OCI-LY3 (cell line): ENCODE measurements at regions not wholly inside any gene's neighbourhood (a gene's known extent, or its start where the extent isn't known, plus 50 kb on each side); places are given as distances from the start of the nearest gene placed in this dataset.

Experiments
- H2AFZ ChIP-seq: fragments of 200-600, 300-600 bp; shearing (Covaris generic); 2 replicates; pipeline ENCODE4 v1.6.0; 2014; ENCODE audit warnings: antibody characterized with exemption, low read depth, low read length
- H3K27ac ChIP-seq: fragments of 200-600, 300-600 bp; sonication (generic); 2 replicates; pipeline ENCODE4 v1.5.1; 2014; ENCODE audit warnings: mild to moderate bottlenecking, low read length, moderate library complexity, mixed read lengths
- H3K27me3 ChIP-seq: fragments of 200-600, 300-600 bp; sonication (generic); 2 replicates; pipeline ENCODE4 v1.6.1; 2014; ENCODE audit warnings: low read depth, low read length, mixed read lengths
- H3K36me3 ChIP-seq: fragments of 200-600, 300-600 bp; sonication (generic); replicated peaks from 2 replicates; pipeline ENCODE3; 2014; ENCODE audit warnings: low read depth, low read length, mixed read lengths
- H3K4me1 ChIP-seq: fragments of 300-600, 200-600 bp; sonication (generic); 2 replicates; pipeline ENCODE4 v1.6.1; 2014; ENCODE audit warnings: low read length, mixed read lengths
- H3K4me2 ChIP-seq: fragments of 200-600, 300-600 bp; sonication (generic); 2 replicates; pipeline ENCODE4 v1.6.1; 2014; ENCODE audit warnings: low read length, mixed read lengths
- H3K4me3 ChIP-seq: fragments of 300-600, 200-600 bp; sonication (generic); 2 replicates; pipeline ENCODE4 v1.5.1; 2014; ENCODE audit warnings: antibody characterized with exemption, mild to moderate bottlenecking, low read length, moderate library complexity
- H3K79me2 ChIP-seq: fragments of 300-600, 200-600 bp; shearing (Covaris generic); 2 replicates; pipeline ENCODE4 v1.6.1; 2014; ENCODE audit warnings: mild to moderate bottlenecking, low read length, mixed read lengths
- H3K9ac ChIP-seq: fragments of 300-600, 200-600 bp; shearing (Covaris generic); 2 replicates; pipeline ENCODE4 v1.6.0; 2014; ENCODE audit warnings: mild to moderate bottlenecking, low read length, moderate library complexity
- H3K9me3 ChIP-seq: fragments of 200-600, 300-600 bp; shearing (Covaris generic); 2 replicates; pipeline ENCODE4 v1.6.1; 2014; ENCODE audit warnings: low read length, mixed read lengths; ENCODE audit not compliant: insufficient read depth
- H4K20me1 ChIP-seq: fragments of 200-600, 300-600 bp; sonication (generic); 2 replicates; pipeline ENCODE4 v1.6.1; 2016; ENCODE audit warnings: low read length, mixed read lengths; ENCODE audit not compliant: insufficient read depth
- CTCF ChIP-seq: fragments of 200-600, 300-600 bp; sonication (generic); IDR thresholded peaks from 2 replicates; pipeline ENCODE4 v1.5.1; 2014; ENCODE audit warnings: antibody characterized with exemption, low read length, low read depth
- EZH2phosphoT487 ChIP-seq: fragments of 200-600 bp; shearing (Covaris generic); IDR thresholded peaks from 2 replicates; pipeline ENCODE4 v1.6.1; 2018; ENCODE audit warnings: antibody characterized with exemption, mixed run types, low read depth

- Histone ChIP-seq H3K36me3 (no peaks in the 10 kb centered on the region), H2AFZ (no peak overlapping the region; the same call in 1 of the 2 replicates), H3K4me2 (no peak overlapping the region), H3K27me3 (no peaks in the 10 kb centered on the region), H3K9ac (no peak overlapping the region), H3K79me2 (no peaks in the 10 kb centered on the region), H3K27ac (no peak overlapping the region), H4K20me1 (no peaks in the 10 kb centered on the region), H3K4me1 (peaks cover 30% of the 10 kb centered on the region), H3K4me3 (no peak overlapping the region), H3K9me3 (no peaks in the 10 kb centered on the region)
- no peak for TF ChIP-seq CTCF
These were observed 112.2 kb upstream of the HGF start for GRCh38 chr7:81882086-81882485.

- H3K79me2 ChIP-seq, result no peaks in the 10 kb centered on the region
These were observed 108.0 kb upstream of the HGF start for GRCh38 chr7:81877890-81878289.

DNA sequence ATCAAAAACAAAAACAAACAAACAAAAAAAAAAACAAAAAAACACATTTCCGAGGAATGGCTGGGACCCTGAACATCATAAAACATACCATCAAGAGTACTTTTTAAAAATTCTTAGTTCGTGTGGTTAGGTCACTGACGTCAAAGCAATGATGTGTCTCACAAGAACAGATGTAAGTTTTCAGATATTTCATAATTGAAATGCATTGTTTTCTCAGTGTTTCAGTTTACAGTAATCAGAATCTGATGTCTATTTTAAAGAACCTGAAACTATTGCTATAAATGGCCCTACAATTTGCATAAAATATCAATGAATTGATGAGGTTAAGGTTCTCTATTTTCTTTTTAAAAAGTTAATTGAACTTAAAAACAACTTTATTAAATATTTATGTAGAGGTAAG is 103.7 kb upstream of the HGF start:
- no peaks in the 10 kb centered on the region for H3K36me3 ChIP-seq
- no peaks in the 10 kb centered on the region for H4K20me1 ChIP-seq
- H2AFZ ChIP-seq, result no peak overlapping the region
- H3K4me1 ChIP-seq, result peaks cover 8% of the 10 kb centered on the region; the same call in 1 of the 2 replicates
- no peak overlapping the region for H3K4me2 ChIP-seq
- H3K27me3 ChIP-seq, result no peaks in the 10 kb centered on the region
- TF ChIP-seq EZH2phosphoT487, result no peak
- no peak for TF ChIP-seq CTCF
- H3K27ac ChIP-seq, result no peak overlapping the region
- H3K9ac ChIP-seq, result no peak overlapping the region
- H3K79me2 ChIP-seq, result no peaks in the 10 kb centered on the region
- no peaks in the 10 kb centered on the region for H3K9me3 ChIP-seq
- H3K4me3 ChIP-seq, result no peak overlapping the region

More at GRCh38 chr7:81877890-81878289, 108.0 kb upstream of the HGF start:
- no peak overlapping the region for H3K4me3 ChIP-seq
- no peaks in the 10 kb centered on the region for H4K20me1 ChIP-seq
- H3K9ac ChIP-seq, result no peak overlapping the region
- no peak for TF ChIP-seq EZH2phosphoT487
- no peak for TF ChIP-seq CTCF
- H3K36me3 ChIP-seq, result no peaks in the 10 kb centered on the region
- no peak overlapping the region for H3K27ac ChIP-seq
- no peaks in the 10 kb centered on the region for H3K27me3 ChIP-seq
- H3K4me2 ChIP-seq, result no peak overlapping the region
- H3K4me1 ChIP-seq, result 0 out of 2 replicates have a peak, but pooled peaks cover 6% of the 10 kb centered on the region
- H2AFZ ChIP-seq, result no peak overlapping the region
- no peaks in the 10 kb centered on the region for H3K9me3 ChIP-seq

DNA sequence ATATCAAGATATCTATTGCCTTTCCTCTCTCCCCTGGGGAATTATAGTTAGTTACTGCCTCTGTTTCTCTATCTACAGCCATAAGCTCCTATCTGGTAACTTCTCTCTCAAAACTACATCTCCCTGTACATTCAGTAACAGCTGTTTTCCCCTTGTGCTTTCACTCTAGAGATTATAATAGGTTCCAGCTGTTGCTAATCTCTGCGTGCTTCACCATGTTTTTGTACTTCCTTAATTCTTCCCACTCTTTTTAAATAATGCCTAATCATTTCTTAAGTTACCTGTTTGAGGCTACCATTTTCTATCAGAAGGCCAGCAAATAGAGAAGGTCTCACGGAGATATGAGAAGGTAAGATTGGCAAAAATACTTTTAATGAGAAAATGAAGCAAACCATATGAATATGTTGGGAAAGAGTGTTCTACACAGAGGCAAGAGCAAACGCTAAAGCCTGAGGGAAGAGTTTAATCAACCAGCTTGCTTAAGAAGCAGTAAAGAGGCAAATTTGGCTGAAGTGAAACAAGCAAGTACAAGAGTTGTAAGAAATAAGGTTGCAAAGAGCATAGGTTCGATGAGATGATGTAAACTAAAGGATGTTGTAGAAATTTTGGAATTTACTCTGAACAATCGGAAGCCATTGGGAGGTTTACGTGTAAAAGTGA is 101.9 kb upstream of the HGF start:
- H2AFZ ChIP-seq, result no peak overlapping the region
- H3K4me2 ChIP-seq, result no peak overlapping the region

More for the DNA sequence above, 101.9 kb upstream of the HGF start:
- Histone ChIP-seq H3K4me1 (peaks cover 8% of the 10 kb centered on the region; the same call in 1 of the 2 replicates), H3K27ac (no peak overlapping the region), H3K4me3 (no peak overlapping the region), H3K36me3 (no peaks in the 10 kb centered on the region), H3K79me2 (no peaks in the 10 kb centered on the region), H3K9me3 (no peaks in the 10 kb centered on the region), H3K9ac (no peak overlapping the region), H4K20me1 (no peaks in the 10 kb centered on the region), H3K27me3 (no peaks in the 10 kb centered on the region)
- TF ChIP-seq EZH2phosphoT487, result no peak
- no peak for TF ChIP-seq CTCF
